ENCODE measurements at regions not wholly inside any gene's neighbourhood (a gene's known extent, or its start where the extent isn't known, plus 50 kb on each side); places are given as distances from the start of the nearest gene placed in this dataset.

DNA sequence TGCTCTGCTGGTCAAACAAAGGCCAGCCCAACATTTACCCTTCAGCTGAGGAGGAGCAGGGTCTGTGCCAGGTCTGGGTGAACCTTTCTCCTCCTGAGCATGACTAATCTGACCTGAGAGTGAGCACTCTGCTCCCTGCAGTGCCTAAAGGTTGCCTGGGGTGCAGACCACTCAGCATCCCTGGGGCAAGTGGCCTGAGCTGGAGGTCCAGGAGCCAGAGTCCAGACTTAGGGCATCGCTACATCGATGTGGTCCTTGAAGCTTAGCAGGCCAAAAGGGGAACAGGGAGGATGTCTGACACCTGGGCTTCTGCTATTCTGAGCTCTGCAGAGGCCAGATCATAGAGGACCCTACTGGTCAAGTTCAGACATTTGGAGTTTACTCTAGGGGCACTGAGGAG lies 119.1 kb downstream of the FAM43A start:
- no peaks in the 10 kb centered on the region for H3K27me3 ChIP-seq (ENCODE audit: low read length)
- H3K4me3 ChIP-seq (ENCODE audit: low read length): no peak overlapping the region
- no peaks in the 10 kb centered on the region for H3K9me3 ChIP-seq (ENCODE audit: low read length)
- DNase-seq: no peak
- no peak overlapping the region for H3K4me2 ChIP-seq (ENCODE audit: low read depth, low read length, poor library complexity, severe bottlenecking)
- no peaks in the 10 kb centered on the region for H3K79me2 ChIP-seq (ENCODE audit: low read length)
- H3K9ac ChIP-seq (ENCODE audit: low read length): no peak overlapping the region
- H3K27ac ChIP-seq (ENCODE audit: low read length): no peak overlapping the region
- no peak overlapping the region for H2AFZ ChIP-seq (ENCODE audit: low read length)
- H4K20me1 ChIP-seq (ENCODE audit: insufficient read depth, low read depth, low read length): no peaks in the 10 kb centered on the region
- no peaks in the 10 kb centered on the region for H3K36me3 ChIP-seq (ENCODE audit: insufficient read depth, low read length)
- no peaks in the 10 kb centered on the region for H3K9me2 ChIP-seq (replicated peaks; ENCODE audit: insufficient read depth, low read length)
- peaks cover 21% of the 10 kb centered on the region for H3K4me1 ChIP-seq (ENCODE audit: low read length)

DNA sequence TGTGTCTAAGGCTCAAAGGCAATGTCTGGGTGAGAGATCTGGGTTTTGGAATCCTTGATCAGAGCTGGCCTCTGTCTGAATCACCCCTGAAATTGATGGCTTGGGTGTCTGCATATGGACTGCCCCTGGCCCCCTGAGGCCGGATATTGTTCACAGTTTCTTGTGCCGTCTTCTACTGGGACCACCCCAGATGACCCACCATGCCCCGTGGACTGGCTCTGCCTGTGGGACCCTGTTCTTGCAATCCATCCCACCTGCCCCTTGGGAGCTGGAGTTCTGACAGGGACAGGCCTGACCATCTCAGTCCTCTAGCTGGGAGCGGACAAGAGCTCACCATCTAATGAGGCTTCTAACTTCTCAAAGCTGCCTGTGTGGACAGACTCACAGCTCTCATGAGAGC lies 119.9 kb downstream of the FAM43A start:
- H3K9me2 ChIP-seq (replicated peaks; ENCODE audit: insufficient read depth, low read length): no peaks in the 10 kb centered on the region
- H3K36me3 ChIP-seq (ENCODE audit: insufficient read depth, low read length): no peaks in the 10 kb centered on the region
- no peak for DNase-seq
- no peaks in the 10 kb centered on the region for H4K20me1 ChIP-seq (ENCODE audit: insufficient read depth, low read depth, low read length)
- H3K27ac ChIP-seq (ENCODE audit: low read length): no peak overlapping the region
- no peaks in the 10 kb centered on the region for H3K79me2 ChIP-seq (ENCODE audit: low read length)
- no peak overlapping the region for H3K4me2 ChIP-seq (ENCODE audit: low read depth, low read length, poor library complexity, severe bottlenecking)
- no peak overlapping the region for H2AFZ ChIP-seq (ENCODE audit: low read length)
- H3K27me3 ChIP-seq (ENCODE audit: low read length): no peaks in the 10 kb centered on the region
- H3K4me1 ChIP-seq (ENCODE audit: low read length): peaks cover 28% of the 10 kb centered on the region
- no peaks in the 10 kb centered on the region for H3K9me3 ChIP-seq (ENCODE audit: low read length)
- H3K4me3 ChIP-seq (ENCODE audit: low read length): no peak overlapping the region
- H3K9ac ChIP-seq (ENCODE audit: low read length): no peak overlapping the region

DNA sequence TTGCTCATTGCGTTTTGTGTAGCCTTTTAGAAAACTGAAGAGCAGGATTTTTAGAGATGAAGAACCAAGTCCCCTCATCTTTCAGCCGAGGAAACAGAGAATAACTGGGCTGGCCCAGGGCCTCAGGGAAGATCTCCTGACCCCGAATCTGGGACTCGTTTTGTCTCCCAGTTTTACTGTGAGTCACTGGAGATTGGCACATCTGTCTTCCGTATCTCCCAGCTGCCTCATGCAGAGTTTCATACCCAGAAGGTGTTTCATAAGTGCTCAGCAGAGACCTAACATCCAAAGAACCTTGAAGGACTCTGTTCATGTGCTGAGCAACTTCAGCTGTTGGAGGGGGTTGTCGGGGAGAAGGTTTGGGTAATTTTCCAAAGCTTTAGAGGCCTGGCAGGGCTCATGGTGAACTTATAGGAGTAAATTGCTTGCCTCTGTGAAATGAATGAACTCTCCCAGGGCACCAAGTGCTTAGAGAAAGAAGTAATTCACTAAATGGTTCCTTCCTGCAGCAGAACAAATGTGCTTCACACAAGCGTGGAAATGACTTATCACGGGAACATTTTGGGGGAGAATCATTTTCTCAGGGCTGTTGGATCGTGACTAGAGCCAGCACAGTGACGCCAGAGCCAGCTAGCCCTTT lies 121.4 kb downstream of the FAM43A start:
- H2AFZ ChIP-seq (ENCODE audit: low read length): no peak overlapping the region

DNA sequence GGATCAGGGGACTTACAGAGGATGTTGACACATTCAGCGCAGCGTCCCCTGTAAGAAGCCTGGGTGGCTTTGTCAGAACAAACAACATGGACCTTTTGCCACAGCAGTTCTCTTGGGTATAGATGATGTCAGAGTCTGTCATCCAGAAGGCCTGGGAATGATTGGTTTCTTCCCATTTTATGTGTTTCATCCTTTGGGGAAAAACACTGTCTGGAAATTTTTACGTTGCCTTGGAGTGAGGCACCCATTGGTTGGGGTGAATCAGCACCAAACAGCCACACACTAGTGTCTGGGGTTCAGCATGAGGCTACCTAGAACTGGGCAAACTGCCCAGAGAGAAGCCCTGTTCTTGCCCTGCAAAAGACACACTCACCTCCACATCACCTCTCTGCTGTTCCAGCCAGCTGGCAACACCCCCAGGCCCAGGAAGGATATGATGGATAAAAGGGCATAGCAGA lies 123.0 kb downstream of the FAM43A start:
- Histone ChIP-seq H3K4me1 (ENCODE audit: low read length) (peaks cover 45% of the 10 kb centered on the region), H2AFZ (ENCODE audit: low read length) (no peak overlapping the region), H3K9ac (ENCODE audit: low read length) (no peak overlapping the region)

More for the DNA sequence above, 121.4 kb downstream of the FAM43A start:
- no peaks in the 10 kb centered on the region for H3K9me2 ChIP-seq (replicated peaks; ENCODE audit: insufficient read depth, low read length)
- no peaks in the 10 kb centered on the region for H4K20me1 ChIP-seq (ENCODE audit: insufficient read depth, low read depth, low read length)
- no peaks in the 10 kb centered on the region for H3K36me3 ChIP-seq (ENCODE audit: insufficient read depth, low read length)
- H3K9me3 ChIP-seq (ENCODE audit: low read length): no peaks in the 10 kb centered on the region
- no peak overlapping the region for H3K4me2 ChIP-seq (ENCODE audit: low read depth, low read length, poor library complexity, severe bottlenecking)
- H3K4me1 ChIP-seq (ENCODE audit: low read length): peaks cover 44% of the 10 kb centered on the region
- no peaks in the 10 kb centered on the region for H3K27me3 ChIP-seq (ENCODE audit: low read length)
- H3K4me3 ChIP-seq (ENCODE audit: low read length): no peak overlapping the region
- no peak overlapping the region for H3K27ac ChIP-seq (ENCODE audit: low read length)
- DNase-seq: no peak
- no peak overlapping the region for H3K9ac ChIP-seq (ENCODE audit: low read length)
- no peaks in the 10 kb centered on the region for H3K79me2 ChIP-seq (ENCODE audit: low read length)

DNA sequence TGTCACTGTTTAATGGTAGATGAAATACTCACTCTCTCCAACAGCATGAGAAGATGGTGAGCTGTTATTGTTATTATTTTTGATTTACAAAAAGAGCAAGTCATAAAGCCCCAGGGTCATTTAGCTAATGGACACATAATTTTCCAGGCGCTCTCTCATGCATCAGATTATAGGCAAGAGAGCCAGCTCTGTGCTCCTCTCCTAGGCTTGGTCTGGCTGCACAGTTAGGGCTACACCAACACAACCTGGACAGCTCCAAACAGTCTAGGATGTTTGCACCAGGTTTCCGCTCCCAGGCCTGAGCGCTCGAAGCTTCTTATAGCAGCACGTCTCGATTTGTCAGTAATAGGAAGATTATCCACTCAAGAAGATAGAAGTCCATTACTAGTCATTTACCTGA lies 123.7 kb downstream of the FAM43A start:
- Histone ChIP-seq H3K9ac (ENCODE audit: low read length) (no peak overlapping the region), H4K20me1 (ENCODE audit: insufficient read depth, low read depth, low read length) (no peaks in the 10 kb centered on the region), H3K36me3 (ENCODE audit: insufficient read depth, low read length) (no peaks in the 10 kb centered on the region), H3K4me3 (ENCODE audit: low read length) (no peak overlapping the region), H3K4me1 (ENCODE audit: low read length) (peaks cover 45% of the 10 kb centered on the region), H3K4me2 (ENCODE audit: low read depth, low read length, poor library complexity, severe bottlenecking) (no peak overlapping the region), H3K79me2 (ENCODE audit: low read length) (no peaks in the 10 kb centered on the region), H3K27ac (ENCODE audit: low read length) (no peak overlapping the region), H2AFZ (ENCODE audit: low read length) (no peak overlapping the region), H3K9me3 (ENCODE audit: low read length) (no peaks in the 10 kb centered on the region), H3K9me2 (replicated peaks; ENCODE audit: insufficient read depth, low read length) (no peaks in the 10 kb centered on the region), H3K27me3 (ENCODE audit: low read length) (no peaks in the 10 kb centered on the region)
- no peak for DNase-seq

More for the DNA sequence above, 123.0 kb downstream of the FAM43A start:
- DNase-seq: no peak
- H3K9me2 ChIP-seq (replicated peaks; ENCODE audit: insufficient read depth, low read length): no peaks in the 10 kb centered on the region
- no peaks in the 10 kb centered on the region for H4K20me1 ChIP-seq (ENCODE audit: insufficient read depth, low read depth, low read length)
- no peak overlapping the region for H3K4me3 ChIP-seq (ENCODE audit: low read length)
- H3K27me3 ChIP-seq (ENCODE audit: low read length): no peaks in the 10 kb centered on the region
- H3K79me2 ChIP-seq (ENCODE audit: low read length): no peaks in the 10 kb centered on the region
- no peak overlapping the region for H3K27ac ChIP-seq (ENCODE audit: low read length)
- H3K9me3 ChIP-seq (ENCODE audit: low read length): no peaks in the 10 kb centered on the region
- H3K4me2 ChIP-seq (ENCODE audit: low read depth, low read length, poor library complexity, severe bottlenecking): no peak overlapping the region
- no peaks in the 10 kb centered on the region for H3K36me3 ChIP-seq (ENCODE audit: insufficient read depth, low read length)

DNA sequence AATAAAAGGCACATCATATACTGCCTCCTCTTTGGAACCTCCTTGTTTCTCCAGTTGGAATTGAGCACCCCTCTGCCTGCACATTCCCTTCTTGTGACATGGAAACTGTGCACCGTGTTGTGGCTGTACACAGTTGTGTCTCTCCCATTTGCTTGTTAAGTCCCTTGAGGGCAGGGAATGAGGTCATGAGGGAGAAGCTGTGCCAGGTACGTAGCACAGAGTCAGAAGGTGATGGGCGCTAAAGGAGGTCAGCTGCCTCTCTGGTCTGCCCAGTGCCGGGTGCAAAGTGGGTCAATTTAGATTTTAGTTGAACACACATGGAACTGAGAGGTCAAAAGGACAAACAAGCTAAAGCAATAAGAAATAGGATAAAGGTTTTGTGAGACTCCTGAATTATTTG lies 124.4 kb downstream of the FAM43A start:
- H3K4me2 ChIP-seq (ENCODE audit: low read depth, low read length, poor library complexity, severe bottlenecking): peak overlapping the region; percentile 66
- H3K27me3 ChIP-seq (ENCODE audit: low read length): no peaks in the 10 kb centered on the region
- H3K9me2 ChIP-seq (replicated peaks; ENCODE audit: insufficient read depth, low read length): no peaks in the 10 kb centered on the region
- H3K4me3 ChIP-seq (ENCODE audit: low read length): peak overlapping the region; percentile 49
- 0 out of 2 replicates have a peak overlapping the region, but pooled peaks have one; percentile 58 for H3K9ac ChIP-seq (ENCODE audit: low read length)
- H3K79me2 ChIP-seq (ENCODE audit: low read length): no peaks in the 10 kb centered on the region
- H4K20me1 ChIP-seq (ENCODE audit: insufficient read depth, low read depth, low read length): no peaks in the 10 kb centered on the region
- no peaks in the 10 kb centered on the region for H3K9me3 ChIP-seq (ENCODE audit: low read length)
- H3K27ac ChIP-seq (ENCODE audit: low read length): peak overlapping the region; percentile 81; the same call in 1 of the 2 replicates
- peaks cover 39% of the 10 kb centered on the region for H3K4me1 ChIP-seq (ENCODE audit: low read length)
- no peaks in the 10 kb centered on the region for H3K36me3 ChIP-seq (ENCODE audit: insufficient read depth, low read length)
- H2AFZ ChIP-seq (ENCODE audit: low read length): no peak overlapping the region
- DNase-seq: no peak

DNA sequence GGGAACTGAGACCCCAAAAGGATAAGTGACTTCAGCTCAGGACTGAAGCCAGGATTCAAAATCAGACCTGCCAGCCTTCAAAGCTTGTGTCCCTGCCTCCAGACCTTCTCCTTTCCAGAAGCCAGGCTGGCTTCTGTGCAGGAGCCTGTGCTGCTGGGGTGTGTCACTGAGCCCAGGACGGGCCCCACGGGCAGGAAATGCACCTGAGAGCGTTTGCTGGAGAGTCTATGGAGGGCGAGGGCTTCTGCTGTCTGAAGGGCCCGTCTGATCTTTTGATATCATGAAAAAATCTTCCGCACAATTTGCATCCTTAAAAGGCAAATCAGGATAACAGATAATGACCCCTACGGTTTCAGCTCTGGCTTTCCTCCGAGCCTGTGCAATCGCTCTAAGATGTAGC lies 125.4 kb downstream of the FAM43A start:
- Histone ChIP-seq H3K36me3 (ENCODE audit: insufficient read depth, low read length) (no peaks in the 10 kb centered on the region), H2AFZ (ENCODE audit: low read length) (peak overlapping the region; percentile 32; the same call in 1 of the 2 replicates), H4K20me1 (ENCODE audit: insufficient read depth, low read depth, low read length) (no peaks in the 10 kb centered on the region), H3K27me3 (ENCODE audit: low read length) (no peaks in the 10 kb centered on the region), H3K4me1 (ENCODE audit: low read length) (peaks cover 29% of the 10 kb centered on the region), H3K27ac (ENCODE audit: low read length) (peak overlapping the region; percentile 81), H3K9me3 (ENCODE audit: low read length) (no peaks in the 10 kb centered on the region), H3K9ac (ENCODE audit: low read length) (peak overlapping the region; percentile 58), H3K4me3 (ENCODE audit: low read length) (peak overlapping the region; percentile 49), H3K9me2 (replicated peaks; ENCODE audit: insufficient read depth, low read length) (no peaks in the 10 kb centered on the region), H3K79me2 (ENCODE audit: low read length) (no peaks in the 10 kb centered on the region), H3K4me2 (ENCODE audit: low read depth, low read length, poor library complexity, severe bottlenecking) (peak overlapping the region; percentile 66)
- DNase-seq: peak; percentile 81

DNA sequence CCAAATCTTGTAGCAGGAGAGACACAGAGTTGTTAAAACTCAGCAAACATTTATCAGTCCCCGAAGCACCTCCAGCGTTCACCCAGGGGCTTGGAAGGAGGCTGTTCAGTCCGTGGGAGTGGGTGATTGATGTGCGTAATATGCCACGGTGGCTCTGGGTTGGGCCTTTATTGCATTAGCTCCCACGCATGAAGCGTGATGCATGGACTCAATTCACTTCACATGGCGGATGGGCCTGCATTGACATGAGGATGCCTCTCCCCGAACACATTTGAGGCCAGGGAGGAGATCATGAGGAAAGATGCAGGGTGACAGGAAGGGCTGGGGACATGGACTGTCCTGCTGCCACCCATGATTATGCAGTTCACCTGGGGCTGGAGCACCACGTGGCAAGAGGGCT lies 126.5 kb downstream of the FAM43A start:
- Histone ChIP-seq H3K9me2 (replicated peaks; ENCODE audit: insufficient read depth, low read length) (no peaks in the 10 kb centered on the region), H2AFZ (ENCODE audit: low read length) (no peak overlapping the region), H3K36me3 (ENCODE audit: insufficient read depth, low read length) (no peaks in the 10 kb centered on the region), H3K4me1 (ENCODE audit: low read length) (peaks cover 28% of the 10 kb centered on the region), H3K4me2 (ENCODE audit: low read depth, low read length, poor library complexity, severe bottlenecking) (no peak overlapping the region), H3K79me2 (ENCODE audit: low read length) (no peaks in the 10 kb centered on the region), H3K27ac (ENCODE audit: low read length) (no peak overlapping the region), H3K4me3 (ENCODE audit: low read length) (no peak overlapping the region), H3K9me3 (ENCODE audit: low read length) (no peaks in the 10 kb centered on the region), H3K9ac (ENCODE audit: low read length) (no peak overlapping the region), H3K27me3 (ENCODE audit: low read length) (no peaks in the 10 kb centered on the region), H4K20me1 (ENCODE audit: insufficient read depth, low read depth, low read length) (no peaks in the 10 kb centered on the region)
- DNase-seq: no peak
